MM.1S (cell line): ENCODE measurements at regions not wholly inside any gene's neighbourhood (a gene's known extent, or its start where the extent isn't known, plus 50 kb on each side); places are given as distances from the start of the nearest gene placed in this dataset.

Experiments
- DNase-seq: peaks from one replicate; pipeline ENCODE4 v3.0.0-alpha.2; 2015
- H2AFZ ChIP-seq: fragments of 300-600 bp; sonication (generic); 2 replicates; pipeline ENCODE4 v1.6.0; 2016; ENCODE audit warnings: antibody characterized with exemption, low read length
- H3F3A ChIP-seq: fragments of 300-600 bp; sonication (generic); 2 replicates; pipeline ENCODE4 v1.6.1; 2016; ENCODE audit warnings: mild to moderate bottlenecking, antibody characterized with exemption, low read length, moderate library complexity, mixed read lengths; ENCODE audit not compliant: insufficient read depth
- H3K27ac ChIP-seq: fragments of 300-600 bp; sonication (generic); 2 replicates; pipeline ENCODE4 v1.5.1; 2016; ENCODE audit warnings: mild to moderate bottlenecking, low read length
- H3K27me3 ChIP-seq: fragments of 300-600 bp; sonication (generic); replicated peaks from 2 replicates; pipeline ENCODE4 v1.6.0; 2016; ENCODE audit warnings: low read length; ENCODE audit not compliant: insufficient read depth
- H3K36me3 ChIP-seq: fragments of 300-600 bp; sonication (generic); replicated peaks from 2 replicates; pipeline ENCODE4 v1.6.1; 2016; ENCODE audit warnings: mild to moderate bottlenecking, low read length, mixed read lengths; ENCODE audit not compliant: insufficient read depth
- H3K4me1 ChIP-seq: fragments of 300-600 bp; sonication (generic); 2 replicates; pipeline ENCODE4 v1.6.1; 2016; ENCODE audit warnings: low read length, mixed read lengths
- H3K4me2 ChIP-seq: fragments of 300-600 bp; sonication (generic); 2 replicates; pipeline ENCODE4 v1.6.0; 2016; ENCODE audit warnings: low read depth, low read length
- H3K4me3 ChIP-seq: fragments of 300-600 bp; sonication (generic); 2 replicates; pipeline ENCODE4 v1.5.1; 2016; ENCODE audit warnings: low read length, mixed read lengths
- H3K79me2 ChIP-seq: fragments of 300-600 bp; sonication (generic); 2 replicates; pipeline ENCODE4 v1.6.1; 2016; ENCODE audit warnings: mixed run types, low read length, mixed read lengths
- H3K9ac ChIP-seq: fragments of 300-600 bp; sonication (generic); 2 replicates; pipeline ENCODE4 v1.6.1; 2016; ENCODE audit warnings: low read length, mixed read lengths
- H3K9me2 ChIP-seq: fragments of 300-600 bp; sonication (generic); replicated peaks from 2 replicates; pipeline ENCODE4 v1.6.1; 2016; ENCODE audit warnings: mild to moderate bottlenecking, low read length, mixed read lengths; ENCODE audit not compliant: insufficient read depth
- H3K9me3 ChIP-seq: fragments of 300-600 bp; sonication (generic); replicated peaks from 2 replicates; pipeline ENCODE4 v1.6.1; 2016; ENCODE audit warnings: mild to moderate bottlenecking, low read length, mixed read lengths; ENCODE audit not compliant: insufficient read depth
- H4K20me1 ChIP-seq: fragments of 300-600 bp; sonication (generic); 2 replicates; pipeline ENCODE4 v1.6.1; 2016; ENCODE audit warnings: mild to moderate bottlenecking, low read length, moderate library complexity, mixed read lengths; ENCODE audit not compliant: insufficient read depth
- CTCF ChIP-seq: fragments of 300-600 bp; sonication (generic); IDR thresholded peaks from 2 replicates; pipeline ENCODE4 v1.5.1; 2016; ENCODE audit warnings: antibody characterized with exemption, low read length, mixed read lengths
- EZH2 ChIP-seq: fragments of 300-600 bp; sonication (generic); optimal IDR thresholded peaks from 2 replicates; pipeline ENCODE3; 2017; ENCODE audit warnings: low read depth, mild to moderate bottlenecking, antibody characterized with exemption, low read length, mixed read lengths
- EZH2phosphoT487 ChIP-seq: fragments of 300-600 bp; sonication (generic); IDR thresholded peaks from 2 replicates; pipeline ENCODE4 v1.6.1; 2018; ENCODE audit warnings: antibody characterized with exemption, low read length

- Histone ChIP-seq H3K4me3 (no peak overlapping the region), H3K27ac (no peak overlapping the region), H3K27me3 (no peaks in the 10 kb centered on the region), H3K4me1 (no peaks in the 10 kb centered on the region), H3K79me2 (no peaks in the 10 kb centered on the region), H3K4me2 (no peak overlapping the region), H3F3A (no peaks in the 10 kb centered on the region), H3K36me3 (no peaks in the 10 kb centered on the region), H3K9me2 (no peaks in the 10 kb centered on the region), H2AFZ (no peak overlapping the region), H3K9me3 (no peaks in the 10 kb centered on the region), H4K20me1 (no peaks in the 10 kb centered on the region), H3K9ac (no peak overlapping the region)
- no peak for DNase-seq
- TF ChIP-seq EZH2 (no peak), EZH2phosphoT487 (no peak), CTCF (no peak)
Observed at GRCh38 chr6:3997177-3997770, 81.7 kb downstream of the FAM217A start.

GRCh38 chr6:3999800-4000661 lies 78.9 kb downstream of the FAM217A start:
- no peak for TF ChIP-seq CTCF
- no peaks in the 10 kb centered on the region for H3K79me2 ChIP-seq
- no peak for DNase-seq
- no peak overlapping the region for H3K4me2 ChIP-seq
- no peaks in the 10 kb centered on the region for H3K9me3 ChIP-seq
- no peaks in the 10 kb centered on the region for H3K27me3 ChIP-seq
- H3K9me2 ChIP-seq, result no peaks in the 10 kb centered on the region
- no peak overlapping the region for H3K9ac ChIP-seq
- H3F3A ChIP-seq, result no peaks in the 10 kb centered on the region
- no peaks in the 10 kb centered on the region for H4K20me1 ChIP-seq
- H2AFZ ChIP-seq, result no peak overlapping the region
- no peak overlapping the region for H3K27ac ChIP-seq
- no peaks in the 10 kb centered on the region for H3K4me1 ChIP-seq
- no peaks in the 10 kb centered on the region for H3K36me3 ChIP-seq
- no peak overlapping the region for H3K4me3 ChIP-seq

GRCh38 chr6:4004249-4004648 lies 74.7 kb downstream of the FAM217A start:
- no peaks in the 10 kb centered on the region for H3K79me2 ChIP-seq
- H4K20me1 ChIP-seq, result no peaks in the 10 kb centered on the region

More at GRCh38 chr6:4004249-4004648, 74.7 kb downstream of the FAM217A start:
- no peak for DNase-seq
- no peak overlapping the region for H2AFZ ChIP-seq
- no peaks in the 10 kb centered on the region for H3K27me3 ChIP-seq
- no peak overlapping the region for H3K27ac ChIP-seq
- TF ChIP-seq CTCF (no peak), EZH2 (no peak), EZH2phosphoT487 (no peak)
- H3K36me3 ChIP-seq, result no peaks in the 10 kb centered on the region
- H3K4me2 ChIP-seq, result no peak overlapping the region
- H3K9ac ChIP-seq, result no peak overlapping the region
- no peaks in the 10 kb centered on the region for H3K9me2 ChIP-seq
- H3K9me3 ChIP-seq, result no peaks in the 10 kb centered on the region
- no peak overlapping the region for H3K4me3 ChIP-seq
- H3K4me1 ChIP-seq, result no peaks in the 10 kb centered on the region
- 0 out of 2 replicates have a peak, but pooled peaks cover 1% of the 10 kb centered on the region for H3F3A ChIP-seq
